Heart left ventricle (tissue), 16 donors: ENCODE measurements at regions not wholly inside any gene's neighbourhood (a gene's known extent, or its start where the extent isn't known, plus 50 kb on each side); places are given as distances from the start of the nearest gene placed in this dataset.
A peak's percentile ranks its signal among the peaks of the same experiment; 100 is the strongest.
"Not testable (repeated sequence)": the region's sequence is repeated elsewhere in the genome, so short reads cannot be mapped to it uniquely, and the experiment has no call there.

ENCODE experiments used
- ATAC-seq, 4 donors: fragments of 200-7000 bp; cut with Tn5 transposase; one replicate each; pipeline ENCODE4 v1.9.1; 2020 to 2022; ENCODE audit warnings: moderate library complexity in 4 of 4, mild to moderate bottlenecking in 3 of 4, moderate number of reproducible peaks in 1 of 4
- DNase-seq, 5 donors: peaks; one replicate each; pipeline ENCODE4 v3.0.0-alpha.2; 2020
- H3K27ac ChIP-seq, 12 donors: fragments of 200-600 bp; sonication (generic) in 4 of 12; one replicate each; pipeline versions ENCODE4 v1.5.0 to v1.8.0; 2016 to 2022; ENCODE audit warnings: mild to moderate bottlenecking in 2 of 12
- H3K27me3 ChIP-seq, 9 donors: fragments of 200-600 bp; sonication (generic) in 2 of 9; one replicate each; pipeline versions ENCODE4 v1.5.1 to v1.8.0; 2016 to 2022; ENCODE audit warnings: mild to moderate bottlenecking in 3 of 9
- H3K36me3 ChIP-seq, 9 donors: fragments of 200-600 bp; sonication (generic) in 2 of 9; one replicate each; pipeline versions ENCODE4 v1.5.0 to v1.8.0; 2018 to 2022; ENCODE audit warnings: mild to moderate bottlenecking in 2 of 9
- H3K4me1 ChIP-seq, 12 donors: fragments of 200-600 bp; sonication (generic) in 4 of 12; one replicate each; pipeline versions ENCODE4 v1.5.0 to v1.8.0; 2016 to 2022; ENCODE audit warnings: mild to moderate bottlenecking in 3 of 12
- H3K4me3 ChIP-seq, 12 donors: fragments of 200-600 bp; sonication (generic) in 4 of 12; one replicate each; pipeline versions ENCODE4 v1.5.0 to v1.8.0; 2017 to 2022; ENCODE audit warnings: mild to moderate bottlenecking in 9 of 12, moderate library complexity in 4 of 12
- H3K9me3 ChIP-seq, 12 donors: fragments of 200-600 bp; sonication (generic) in 4 of 12; one replicate each; pipeline versions ENCODE4 v1.5.0 to v1.8.0; 2016 to 2022; ENCODE audit warnings: mild to moderate bottlenecking in 1 of 12
- POLR2A ChIP-seq, 2 donors: fragments of 450-650 bp; IDR thresholded peaks; one replicate each; pipeline ENCODE4 v1.6.1; 2017; ENCODE audit warnings: antibody characterized with exemption in 2 of 2, mild to moderate bottlenecking in 2 of 2, moderate library complexity in 2 of 2
- WGBS, 4 donors: extraction: QIAGEN DNeasy Blood & Tissue Kit in 2 of 4; methylation state at CpG; one replicate each; pipeline versions ENCODE4 v1.1.5 to v1.1.7; 2013 to 2018; 5-methylcytosine and 5-hydroxymethylcytosine counted together
- intact Hi-C, 10 donors: fragments of 100-400 bp; cut with DNase I; formaldehyde crosslinking; loops; one replicate each; pipeline versions ENCODE4 v1.11.1 to v1.14.2; 2022
- TF ChIP-seq, protein P1 (sequence below), 12 donors: fragments of 200-600 bp; sonication (generic) in 4 of 12; IDR thresholded peaks; one replicate each; pipeline versions ENCODE4 v1.5.0 to v1.8.0; 2018 to 2022; ENCODE audit warnings: antibody characterized with exemption in 12 of 12, mild to moderate bottlenecking in 5 of 12
- donor health status: ischemic (EF 13 %, LVEDD 7.1; RV severe dilation, severe dysfunction).
- donor health status: healthy with polysubstance abuse.
- donor health status: DM: no; HTN: yes; CAD: no.
- donor health status: DM: no; HTN: no; CAD: no.
- donor health status: ischemic (EF 25% LVEDD 6.9; RV normal size, moderate dysfunction).
- donor health status: ischemic (EF 25% LVEDD 5.7; RV mildly dilated, moderate dysfunction).
- donor health status: healthy.
- donor health status: DM: yes; HTN: yes; CAD: no.
- donor health status: ischemic (EF 35%, LVEDD 5.7; RV mildly dilated, moderate dysfunction).
- donor health status: nonischemic (EF 11% LVEDD 7.7; RV severe dilation, severe dysfunction).
- donor health status: DM: yes; HTN: yes; CAD: no.
- donor health status: PGD.
- donor health status: ischemic (EF 29% LVEDD 5.4; RV normal size, mild dysfunction).
- donor health status: nonischemic (EF 23%, LVEDD 6.1; RV moderate dilation, normal function).

DNA sequence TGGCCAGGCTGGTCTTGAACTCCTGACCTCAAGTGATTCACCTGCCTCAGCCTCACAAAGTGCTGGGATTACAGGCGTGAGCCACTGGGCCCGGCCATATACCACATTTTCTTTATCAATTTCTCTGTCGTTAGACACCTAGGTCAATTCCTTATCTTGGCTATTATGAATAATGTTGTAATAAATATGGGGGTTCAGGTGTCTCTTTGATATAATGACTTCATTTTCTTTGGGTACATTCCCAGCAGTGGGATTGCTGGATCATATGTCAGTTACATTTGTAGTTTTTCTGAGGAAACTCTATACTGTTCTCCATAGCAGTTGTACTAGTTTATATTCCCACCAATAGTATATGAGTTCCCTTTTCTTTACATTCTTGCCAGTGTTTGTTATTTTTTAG lies 67.8 kb upstream of the DDHD1 start:
- no peak for TF ChIP-seq POLR2A (IDR thresholded peaks at IDR 0.05)
- TF ChIP-seq, protein P1, sequence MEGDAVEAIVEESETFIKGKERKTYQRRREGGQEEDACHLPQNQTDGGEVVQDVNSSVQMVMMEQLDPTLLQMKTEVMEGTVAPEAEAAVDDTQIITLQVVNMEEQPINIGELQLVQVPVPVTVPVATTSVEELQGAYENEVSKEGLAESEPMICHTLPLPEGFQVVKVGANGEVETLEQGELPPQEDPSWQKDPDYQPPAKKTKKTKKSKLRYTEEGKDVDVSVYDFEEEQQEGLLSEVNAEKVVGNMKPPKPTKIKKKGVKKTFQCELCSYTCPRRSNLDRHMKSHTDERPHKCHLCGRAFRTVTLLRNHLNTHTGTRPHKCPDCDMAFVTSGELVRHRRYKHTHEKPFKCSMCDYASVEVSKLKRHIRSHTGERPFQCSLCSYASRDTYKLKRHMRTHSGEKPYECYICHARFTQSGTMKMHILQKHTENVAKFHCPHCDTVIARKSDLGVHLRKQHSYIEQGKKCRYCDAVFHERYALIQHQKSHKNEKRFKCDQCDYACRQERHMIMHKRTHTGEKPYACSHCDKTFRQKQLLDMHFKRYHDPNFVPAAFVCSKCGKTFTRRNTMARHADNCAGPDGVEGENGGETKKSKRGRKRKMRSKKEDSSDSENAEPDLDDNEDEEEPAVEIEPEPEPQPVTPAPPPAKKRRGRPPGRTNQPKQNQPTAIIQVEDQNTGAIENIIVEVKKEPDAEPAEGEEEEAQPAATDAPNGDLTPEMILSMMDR (IDR thresholded peaks at IDR 0.05): no peak
- H3K27ac ChIP-seq: no peak overlapping the region
- intact Hi-C loops: no loop called here
- H3K36me3 ChIP-seq: no peaks in the 10 kb centered on the region
- no peaks in the 10 kb centered on the region for H3K27me3 ChIP-seq
- peaks cover 0 to 10% (median 4%) of the 10 kb centered on the region in 12 donors for H3K4me1 ChIP-seq
- H3K9me3 ChIP-seq: peaks cover 0 to 19% (median 5%) of the 10 kb centered on the region in 12 donors
- no peak for DNase-seq
- no peak for ATAC-seq
- WGBS, 4 donors: 60 to 92% (median 77%) methylated on average over 3 of the region's 3 CpGs
- no peak overlapping the region for H3K4me3 ChIP-seq

DNA sequence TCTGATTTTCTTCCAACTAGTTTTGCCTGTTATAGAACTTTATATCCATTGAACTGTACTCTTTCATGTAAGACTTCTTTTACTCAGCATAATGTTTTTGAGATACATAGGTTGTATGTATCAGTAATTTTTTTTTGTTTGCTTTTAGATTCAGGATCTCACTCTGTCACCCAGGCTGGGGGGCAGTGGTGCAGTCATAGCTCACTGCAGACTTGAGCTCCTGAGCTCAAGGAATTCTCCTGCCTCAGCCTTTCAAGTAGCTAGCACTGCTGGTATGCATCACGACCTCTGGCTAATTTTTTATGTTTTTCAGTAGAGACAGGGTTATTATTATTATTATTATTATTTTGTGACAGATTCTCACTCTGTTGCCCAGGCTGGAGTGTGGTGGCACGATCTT lies 65.0 kb upstream of the DDHD1 start:
- peaks cover 0 to 5% (median 0%) of the 10 kb centered on the region in 12 donors for H3K9me3 ChIP-seq
- H3K36me3 ChIP-seq: no peaks in the 10 kb centered on the region
- H3K27me3 ChIP-seq: no peaks in the 10 kb centered on the region
- peak overlapping the region in 4 of 12 donors; percentile 16 to 71 (median 53) for H3K27ac ChIP-seq
- intact Hi-C loops: loop anchor here in 1 of 10 donors (10.0 kb wide), 1 partner anchor 67 kb away; no protein-coding TSS in a partner anchor
- WGBS, 4 donors: 84 to 91% (median 85%) methylated on average over 2 of the region's 2 CpGs
- TF ChIP-seq, protein P1 (IDR thresholded peaks at IDR 0.05): no peak
- no peak for TF ChIP-seq POLR2A (IDR thresholded peaks at IDR 0.05)
- no peak for DNase-seq
- peaks cover 0 to 10% (median 4%) of the 10 kb centered on the region in 12 donors for H3K4me1 ChIP-seq
- ATAC-seq: no peak
- peak overlapping the region in 11 of 12 donors; percentile 43 to 81 (median 68) for H3K4me3 ChIP-seq

DNA sequence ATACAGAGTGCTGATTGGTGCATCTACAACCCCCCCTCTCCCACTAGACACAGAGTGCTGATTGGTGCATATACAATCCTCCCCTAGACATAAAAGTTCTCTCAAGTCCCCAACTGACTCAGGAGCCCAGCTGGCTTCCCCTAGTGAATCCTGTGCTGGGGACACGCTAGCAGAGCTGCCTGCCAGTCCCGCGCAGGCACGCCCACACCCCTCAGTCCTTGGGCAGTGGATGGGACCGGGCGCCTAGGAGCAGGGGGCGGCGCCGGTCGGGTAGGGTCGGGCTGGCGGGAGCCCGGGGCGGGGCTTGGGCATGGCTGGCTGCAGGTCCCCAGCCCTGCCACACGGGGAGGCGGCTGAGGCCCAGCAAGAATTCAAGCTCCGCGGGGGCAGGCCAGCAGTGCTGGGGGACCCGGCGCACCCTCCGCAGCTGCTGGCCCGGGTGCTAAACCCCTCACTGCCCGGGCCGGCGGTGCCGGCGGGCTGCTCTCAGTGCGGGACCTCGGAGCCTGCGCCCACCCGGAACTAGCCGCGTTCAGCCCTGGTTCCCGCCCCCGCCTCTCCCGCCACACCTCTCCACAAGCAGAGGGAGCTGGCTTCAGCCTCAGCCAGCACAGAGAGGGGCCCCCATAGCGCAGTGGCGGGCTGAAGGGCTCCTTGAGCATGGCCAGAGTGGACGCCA lies 64.3 kb upstream of the DDHD1 start:
- 0 to 20% (median 1%) methylated on average over 19 to 39 of the region's 39 CpGs for WGBS, 4 donors
- peak overlapping the region; percentile 43 to 81 (median 66) for H3K4me3 ChIP-seq
- TF ChIP-seq, protein P1 (IDR thresholded peaks at IDR 0.05): peak in 11 of 12 donors; percentile 32 to 74 (median 56)
- TF ChIP-seq POLR2A (IDR thresholded peaks at IDR 0.05): no peak
- peaks cover 0 to 10% (median 4%) of the 10 kb centered on the region in 12 donors for H3K4me1 ChIP-seq
- H3K36me3 ChIP-seq: no peaks in the 10 kb centered on the region
- intact Hi-C loops: loop anchor here in 1 of 10 donors (10.0 kb wide), 1 partner anchor 67 kb away; no protein-coding TSS in a partner anchor
- no peaks in the 10 kb centered on the region for H3K9me3 ChIP-seq
- DNase-seq: peak; percentile 65 to 86 (median 78)
- H3K27ac ChIP-seq: peak overlapping the region in 8 of 12 donors; percentile 16 to 71 (median 42)
- peak; percentile 92 to 99 (median 98) for ATAC-seq
- no peaks in the 10 kb centered on the region for H3K27me3 ChIP-seq

DNA sequence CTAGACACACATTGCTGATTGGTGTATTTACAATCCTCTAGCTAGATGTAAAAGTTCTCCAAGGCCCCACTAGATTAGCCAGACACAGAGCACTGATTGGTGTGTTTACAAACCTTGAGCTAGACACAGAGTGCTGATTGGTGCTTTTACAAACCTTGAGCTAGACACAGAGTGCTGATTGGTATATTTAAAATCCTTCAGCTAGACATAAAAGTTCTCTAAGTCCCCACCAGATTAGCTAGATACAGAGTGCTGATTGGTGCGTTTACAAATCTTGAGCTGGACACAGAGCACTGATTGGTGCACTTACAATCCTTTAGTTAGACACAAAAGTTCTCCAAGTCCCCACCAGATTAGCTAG lies 63.8 kb upstream of the DDHD1 start:
- Histone ChIP-seq H3K4me1 (peaks cover 0 to 10% (median 4%) of the 10 kb centered on the region in 12 donors), H3K4me3 (peak overlapping the region in 9 of 12 donors; percentile 52 to 81 (median 68))
- H3K9me3 ChIP-seq, DNase-seq, H3K36me3 ChIP-seq, H3K27me3 ChIP-seq, ATAC-seq, H3K27ac ChIP-seq: not testable (repeated sequence)
- 88 to 100% (median 96%) methylated on average over 1 of the region's 1 CpG for WGBS, 4 donors
- intact Hi-C loops: loop anchor here in 1 of 10 donors (10.0 kb wide), 1 partner anchor 68 kb away; no protein-coding TSS in a partner anchor

DNA sequence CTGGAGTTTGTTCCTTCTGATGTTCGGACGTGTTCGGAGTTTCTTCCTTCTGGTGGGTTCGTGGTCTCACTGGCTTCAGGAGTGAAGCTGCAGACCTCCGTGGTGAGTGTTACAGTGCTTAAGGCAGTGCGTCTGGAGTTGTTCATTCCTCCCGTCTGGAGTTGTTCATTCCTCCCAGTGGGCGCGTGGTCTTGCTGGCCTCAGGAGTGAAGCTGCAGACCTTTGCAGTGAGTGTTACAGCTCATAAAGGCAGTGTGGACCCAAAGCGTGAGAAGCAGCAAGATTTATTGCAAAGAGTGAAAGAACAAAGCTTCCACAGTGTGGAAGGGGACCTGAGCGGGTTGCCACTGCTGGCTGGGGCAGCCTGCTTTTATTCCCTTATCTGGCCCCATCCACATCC lies 63.4 kb upstream of the DDHD1 start:
- not testable (repeated sequence) for ATAC-seq, DNase-seq, H3K4me3 ChIP-seq, H3K36me3 ChIP-seq, H3K9me3 ChIP-seq, H3K27me3 ChIP-seq, H3K27ac ChIP-seq
- H3K4me1 ChIP-seq: peaks cover 0 to 10% (median 4%) of the 10 kb centered on the region in 12 donors
- WGBS, 4 donors: 96 to 98% (median 96%) methylated on average over 11 of the region's 11 CpGs
- intact Hi-C loops: loop anchor here in 1 of 10 donors (10.0 kb wide), 1 partner anchor 68 kb away; no protein-coding TSS in a partner anchor
